B cell (primary cell): ENCODE measurements at regions not wholly inside any gene's neighbourhood (a gene's known extent, or its start where the extent isn't known, plus 50 kb on each side); places are given as distances from the start of the nearest gene placed in this dataset.

Experiments used
- ATAC-seq: fragments of 200-7000 bp; cut with Tn5 transposase; one replicate; pipeline ENCODE4 v1.10.0; 2021; ENCODE audit warnings: low read depth, mild to moderate bottlenecking, moderate number of reproducible peaks, moderate library complexity
- CTCF ChIA-PET: fragments of 350-600 bp; sonication (Branson Sonifier 250); formaldehyde crosslinking; loops from one replicate; lab custom pipeline; 2021; ENCODE audit warnings: antibody characterized with exemption, inconsistent platforms; lab: Charles Lee
- POLR2A ChIA-PET: fragments of 350-600 bp; sonication (Branson Sonifier 250); formaldehyde crosslinking; loops from one replicate; lab custom pipeline; 2021; ENCODE audit warnings: antibody characterized with exemption; lab: Charles Lee
- DNase-seq: peaks from one replicate; pipeline ENCODE4 v3.0.0; 2013
- H2AFZ ChIP-seq: 2 replicates; pipeline ENCODE4 v1.6.1; 2012; ENCODE audit warnings: mild to moderate bottlenecking, low read depth, low read length; ENCODE audit not compliant: insufficient read depth, poor library complexity, severe bottlenecking
- H3K27ac ChIP-seq, 2 donors: 1 replicate in 1 of 2; 2 replicates in 1 of 2; pipeline ENCODE4 v1.5.1; 2012 to 2013; ENCODE audit warnings: low read length in 2 of 2, mild to moderate bottlenecking in 2 of 2, moderate library complexity in 1 of 2
- H3K27me3 ChIP-seq, 4 experiments: fragments of 200-600 bp in 1 of 4; sonication (generic) in 1 of 4; replicated peaks in 1 of 4; 1 replicate in 2 of 4; 2 replicates in 2 of 4; pipeline versions ENCODE4 v1.6.1 to v1.7.0; 2013 to 2016; ENCODE audit warnings: low read length in 3 of 4, mild to moderate bottlenecking in 2 of 4, mixed read lengths in 1 of 4, moderate library complexity in 1 of 4; ENCODE audit not compliant: insufficient read depth in 4 of 4, control insufficient read depth in 3 of 4; ENCODE audit errors: control extremely low read depth in 1 of 4
- H3K36me3 ChIP-seq, 2 experiments: replicated peaks in 1 of 2; 1 replicate in 1 of 2; 2 replicates in 1 of 2; pipeline versions ENCODE4 v1.6.1 to v1.7.1; 2013; ENCODE audit warnings: low read length in 1 of 2; ENCODE audit not compliant: insufficient read depth in 2 of 2, control insufficient read depth in 1 of 2; ENCODE audit errors: control extremely low read depth in 1 of 2, extremely low read depth in 1 of 2
- H3K4me1 ChIP-seq, 2 donors: fragments of 200-600 bp in 1 of 2; sonication (generic) in 1 of 2; 1 replicate in 1 of 2; 2 replicates in 1 of 2; pipeline versions ENCODE4 v1.5.1 to v1.6.1; 2013 to 2017; ENCODE audit warnings: low read length in 2 of 2; ENCODE audit not compliant: control insufficient read depth in 2 of 2, insufficient read depth in 2 of 2
- H3K4me2 ChIP-seq: replicated peaks from 2 replicates; pipeline ENCODE3; 2012; ENCODE audit warnings: mild to moderate bottlenecking, low read depth, low read length; ENCODE audit not compliant: poor library complexity, severe bottlenecking
- H3K4me3 ChIP-seq, 5 experiments: fragments of 200-600 bp in 1 of 5; sonication (generic) in 1 of 5; 1 replicate in 3 of 5; 2 replicates in 2 of 5; pipeline versions ENCODE4 v1.5.1 to v1.7.0; 2011 to 2016; ENCODE audit warnings: low read length in 4 of 5, mild to moderate bottlenecking in 4 of 5, low read depth in 2 of 5, control low read depth in 1 of 5, moderate library complexity in 1 of 5; ENCODE audit not compliant: insufficient read depth in 1 of 5; ENCODE audit errors: control extremely low read depth in 1 of 5, extremely low read depth in 1 of 5
- H3K79me2 ChIP-seq: fragments of 200-600 bp; sonication (generic); one replicate; pipeline ENCODE4 v1.6.0; 2016; ENCODE audit warnings: low read length; ENCODE audit not compliant: control insufficient read depth, insufficient read depth
- H3K9ac ChIP-seq: fragments of 200-600 bp; sonication (generic); 2 replicates; pipeline ENCODE4 v1.6.1; 2017; ENCODE audit warnings: mild to moderate bottlenecking, low read length, moderate library complexity
- H3K9me3 ChIP-seq, 3 donors: one replicate each; pipeline versions ENCODE4 v1.6.1 to v1.7.1; 2013; ENCODE audit warnings: low read length in 2 of 3; ENCODE audit not compliant: control insufficient read depth in 2 of 3, insufficient read depth in 1 of 3; ENCODE audit errors: control extremely low read depth in 1 of 3
- H4K20me1 ChIP-seq: 2 replicates; pipeline ENCODE4 v1.6.0; 2012; ENCODE audit warnings: mild to moderate bottlenecking, low read length; ENCODE audit not compliant: insufficient read depth, control insufficient read depth, poor library complexity, severe bottlenecking
- H3K27ac Mint-ChIP-seq: one replicate; pipeline ENCODE4 v1.8.0; 2021; ENCODE audit warnings: mixed read lengths
- H3K27me3 Mint-ChIP-seq: one replicate; pipeline ENCODE4 v1.8.0; 2021; ENCODE audit warnings: mixed read lengths
- H3K4me1 Mint-ChIP-seq: one replicate; pipeline ENCODE4 v1.8.0; 2021; ENCODE audit warnings: mixed read lengths
- H3K4me3 Mint-ChIP-seq: one replicate; pipeline ENCODE4 v1.8.0; 2021; ENCODE audit warnings: mixed read lengths
- H3K9me3 Mint-ChIP-seq: one replicate; pipeline ENCODE4 v1.8.0; 2022; ENCODE audit warnings: mixed read lengths; ENCODE audit not compliant: insufficient read depth
- EZH2 ChIP-seq: IDR thresholded peaks from 2 replicates; pipeline ENCODE4 v1.6.1; 2012; ENCODE audit warnings: borderline replicate concordance, low read depth, mild to moderate bottlenecking, moderate library complexity, low read length; ENCODE audit not compliant: insufficient read depth, poor library complexity, severe bottlenecking
- WGBS: methylation state at CpG from one replicate; pipeline ENCODE4 v1.1.5; 2013; ENCODE audit warnings: missing lambda C conversion rate; ENCODE audit not compliant: insufficient coverage; 5-methylcytosine and 5-hydroxymethylcytosine counted together
- intact Hi-C: fragments of 100-400 bp; cut with micrococcal nuclease; formaldehyde crosslinking; loops from one replicate; pipeline ENCODE4 v1.10.0; 2022
- TF ChIP-seq, protein P1 (sequence below): fragments of 200-600 bp; IDR thresholded peaks from one replicate; pipeline ENCODE4 v1.8.0; 2022; ENCODE audit warnings: antibody characterized with exemption, mild to moderate bottlenecking

DNA sequence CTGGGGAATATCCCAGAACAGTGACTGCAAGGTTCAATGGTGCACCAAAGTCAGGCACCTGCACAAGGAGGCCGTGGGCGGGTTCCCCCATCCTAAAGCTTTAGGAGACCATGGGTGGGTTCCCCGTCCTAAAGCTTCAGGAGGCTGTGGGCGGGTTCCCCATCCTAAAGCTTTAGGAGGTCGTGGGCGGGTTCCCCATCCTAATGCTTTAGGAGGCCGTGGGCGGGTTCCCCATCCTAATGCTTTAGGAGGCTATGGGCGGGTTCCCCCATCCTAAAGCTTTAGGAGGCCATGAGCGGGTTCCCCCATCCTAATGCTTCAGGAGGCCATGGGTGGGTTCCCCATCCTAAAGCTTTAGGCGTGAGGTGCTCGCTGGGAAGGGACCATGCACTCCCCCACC lies 313.3 kb downstream of the FOXL1 start:
- ChIA-PET CTCF (no interaction called here), POLR2A (no interaction called here)
- no peak overlapping the region for H3K27ac ChIP-seq
- no peaks in the 10 kb centered on the region for H3K36me3 ChIP-seq
- H3K9ac ChIP-seq = no peak overlapping the region
- H4K20me1 ChIP-seq = no peaks in the 10 kb centered on the region
- no peak overlapping the region for H3K4me2 ChIP-seq
- H3K4me1 ChIP-seq = no peaks in the 10 kb centered on the region
- DNase-seq (no peak), ATAC-seq (no peak)
- H3K4me3 ChIP-seq = no peak overlapping the region
- WGBS = 96% methylated on average over 9 of the region's 12 CpGs
- no peaks in the 10 kb centered on the region for H3K4me1 Mint-ChIP-seq
- no peak for TF ChIP-seq EZH2
- TF ChIP-seq, protein P1, sequence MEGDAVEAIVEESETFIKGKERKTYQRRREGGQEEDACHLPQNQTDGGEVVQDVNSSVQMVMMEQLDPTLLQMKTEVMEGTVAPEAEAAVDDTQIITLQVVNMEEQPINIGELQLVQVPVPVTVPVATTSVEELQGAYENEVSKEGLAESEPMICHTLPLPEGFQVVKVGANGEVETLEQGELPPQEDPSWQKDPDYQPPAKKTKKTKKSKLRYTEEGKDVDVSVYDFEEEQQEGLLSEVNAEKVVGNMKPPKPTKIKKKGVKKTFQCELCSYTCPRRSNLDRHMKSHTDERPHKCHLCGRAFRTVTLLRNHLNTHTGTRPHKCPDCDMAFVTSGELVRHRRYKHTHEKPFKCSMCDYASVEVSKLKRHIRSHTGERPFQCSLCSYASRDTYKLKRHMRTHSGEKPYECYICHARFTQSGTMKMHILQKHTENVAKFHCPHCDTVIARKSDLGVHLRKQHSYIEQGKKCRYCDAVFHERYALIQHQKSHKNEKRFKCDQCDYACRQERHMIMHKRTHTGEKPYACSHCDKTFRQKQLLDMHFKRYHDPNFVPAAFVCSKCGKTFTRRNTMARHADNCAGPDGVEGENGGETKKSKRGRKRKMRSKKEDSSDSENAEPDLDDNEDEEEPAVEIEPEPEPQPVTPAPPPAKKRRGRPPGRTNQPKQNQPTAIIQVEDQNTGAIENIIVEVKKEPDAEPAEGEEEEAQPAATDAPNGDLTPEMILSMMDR = no peak
- H3K27me3 Mint-ChIP-seq = peaks cover 6% of the 10 kb centered on the region
- H2AFZ ChIP-seq = no peak overlapping the region
- no peak overlapping the region for H3K4me3 Mint-ChIP-seq
- no peaks in the 10 kb centered on the region for H3K79me2 ChIP-seq
- no peaks in the 10 kb centered on the region for H3K9me3 Mint-ChIP-seq
- H3K27me3 ChIP-seq = no peaks in the 10 kb centered on the region
- intact Hi-C loops = no loop called here
- H3K9me3 ChIP-seq = peaks cover 0 to 11% (median 0%) of the 10 kb centered on the region in 3 donors
- H3K27ac Mint-ChIP-seq = no peak overlapping the region

DNA sequence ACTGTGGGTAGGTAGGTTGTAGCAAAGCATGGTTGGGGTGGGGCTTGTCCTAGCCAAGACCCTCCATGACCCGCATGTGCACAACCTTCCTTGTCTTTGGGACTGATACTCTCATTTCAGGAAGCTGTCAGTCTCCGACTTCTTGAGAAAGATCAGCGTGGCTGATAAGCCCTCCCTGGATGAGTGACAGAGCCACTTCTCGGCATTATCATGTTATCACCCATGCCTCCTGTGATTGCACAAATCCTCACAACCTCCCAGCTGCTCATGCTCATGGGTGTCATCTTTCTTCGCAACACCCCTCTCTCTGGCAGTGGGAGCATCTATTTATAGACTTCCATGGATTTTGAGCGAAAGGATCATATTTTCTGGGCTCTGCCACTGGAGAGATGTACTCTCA lies 314.2 kb downstream of the FOXL1 start:
- Mint-ChIP-seq H3K27ac (no peak overlapping the region), H3K4me3 (no peak overlapping the region), H3K9me3 (no peaks in the 10 kb centered on the region), H3K27me3 (peaks cover 6% of the 10 kb centered on the region), H3K4me1 (no peaks in the 10 kb centered on the region)
- DNase-seq (no peak), ATAC-seq (no peak)
- H3K9me3 ChIP-seq = peaks cover 0 to 10% (median 0%) of the 10 kb centered on the region in 3 donors
- TF ChIP-seq EZH2 = no peak
- TF ChIP-seq, protein P1 = no peak
- no peak overlapping the region for H3K4me2 ChIP-seq
- intact Hi-C loops = no loop called here
- no peaks in the 10 kb centered on the region for H3K4me1 ChIP-seq
- no peak overlapping the region for H2AFZ ChIP-seq
- no peaks in the 10 kb centered on the region for H3K27me3 ChIP-seq
- no peaks in the 10 kb centered on the region for H3K79me2 ChIP-seq
- 68% methylated on average over 6 of the region's 6 CpGs for whole genome bisulfite sequencing
- CTCF ChIA-PET = no interaction called here
- no peak overlapping the region for H3K9ac ChIP-seq
- POLR2A ChIA-PET = no interaction called here
- no peak overlapping the region for H3K27ac ChIP-seq
- H4K20me1 ChIP-seq = no peaks in the 10 kb centered on the region
- H3K4me3 ChIP-seq = no peak overlapping the region
- no peaks in the 10 kb centered on the region for H3K36me3 ChIP-seq
